ENCODE measurements at regions not wholly inside any gene's neighbourhood (a gene's known extent, or its start where the extent isn't known, plus 50 kb on each side); places are given as distances from the start of the nearest gene placed in this dataset.

DNA sequence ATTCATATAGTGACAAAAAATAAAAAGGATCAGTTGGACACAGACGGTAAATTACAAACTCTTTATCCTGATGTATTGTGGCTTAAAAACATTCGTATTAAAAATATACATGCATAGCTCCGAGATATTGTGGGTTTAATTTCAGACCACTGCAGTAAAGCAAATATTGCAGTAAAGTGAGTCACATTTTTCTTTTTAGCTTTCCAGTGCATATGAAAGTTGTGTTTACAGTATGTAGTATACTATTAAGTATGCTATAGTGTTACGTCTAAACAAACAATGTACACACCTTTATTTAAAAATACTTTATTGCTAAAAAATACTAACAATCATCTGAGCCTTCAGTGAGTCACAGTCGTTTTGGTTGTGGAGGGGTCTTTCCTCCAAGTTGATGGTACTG is 551.8 kb downstream of the CETN3 start:
- Histone ChIP-seq H3K4me3 (ENCODE audit: low read depth in 1 of 2, low read length in 2 of 2) (no peak overlapping the region), H3K27ac (ENCODE audit: low read depth, low read length) (no peak overlapping the region), H3K4me1 (ENCODE audit: insufficient read depth, low read length) (no peaks in the 10 kb centered on the region), H3K9ac (ENCODE audit: low read length) (no peak overlapping the region), H3K27me3 (ENCODE audit: control insufficient read depth in 1 of 2, insufficient read depth in 2 of 2, low read length in 2 of 2) (no peaks in the 10 kb centered on the region), H3K9me3 (ENCODE audit: low read length) (no peaks in the 10 kb centered on the region), H3K36me3 (ENCODE audit: insufficient read depth, low read length) (no peaks in the 10 kb centered on the region)

DNA sequence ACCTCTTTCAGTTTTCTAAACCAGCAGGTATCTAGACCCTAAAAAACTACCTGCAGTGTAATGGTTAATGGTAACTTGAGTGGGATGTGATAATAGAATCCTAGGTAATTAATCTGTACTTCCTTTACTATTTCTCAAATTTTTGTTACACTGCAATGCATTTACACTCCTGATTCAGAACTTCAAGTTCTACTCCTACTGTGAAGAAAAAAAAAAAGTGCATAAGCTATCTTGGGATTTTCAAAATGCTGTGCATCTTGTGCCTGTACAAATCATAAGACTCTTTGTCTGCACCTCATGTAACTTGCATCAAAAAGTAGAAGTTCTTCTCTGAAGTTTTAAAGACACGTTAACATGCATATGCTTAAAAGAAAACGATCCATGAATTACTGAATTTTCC is 554.1 kb downstream of the CETN3 start:
- Histone ChIP-seq H3K27ac (ENCODE audit: low read depth, low read length) (no peak overlapping the region), H3K36me3 (ENCODE audit: insufficient read depth, low read length) (no peaks in the 10 kb centered on the region), H3K4me3 (ENCODE audit: low read depth in 1 of 2, low read length in 2 of 2) (no peak overlapping the region), H3K9ac (ENCODE audit: low read length) (no peak overlapping the region), H3K4me1 (ENCODE audit: insufficient read depth, low read length) (peaks cover 1% of the 10 kb centered on the region), H3K9me3 (ENCODE audit: low read length) (no peaks in the 10 kb centered on the region), H3K27me3 (ENCODE audit: control insufficient read depth in 1 of 2, insufficient read depth in 2 of 2, low read length in 2 of 2) (no peaks in the 10 kb centered on the region)

DNA sequence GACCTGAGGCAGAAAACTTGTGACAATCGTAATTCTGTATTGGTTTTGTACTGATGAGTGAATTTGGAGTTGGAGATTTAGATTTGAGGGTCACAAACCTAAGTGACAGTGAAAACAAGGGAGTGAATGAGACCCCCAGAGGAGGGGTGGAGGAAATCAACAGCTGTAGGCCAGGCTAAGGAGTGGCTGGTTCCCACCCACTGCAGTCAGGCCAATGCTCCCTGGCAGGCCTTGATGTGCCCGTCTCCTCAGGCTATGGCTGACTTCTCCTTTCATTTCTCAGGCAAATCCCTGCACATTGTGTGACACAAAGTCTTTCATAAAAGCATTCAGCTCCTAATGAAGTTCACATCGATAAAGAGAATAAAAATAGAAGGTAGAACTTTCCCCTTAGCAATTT is 557.6 kb downstream of the CETN3 start:
- H3K9ac ChIP-seq (ENCODE audit: low read length) = no peak overlapping the region
- no peaks in the 10 kb centered on the region for H3K27me3 ChIP-seq (ENCODE audit: control insufficient read depth in 1 of 2, insufficient read depth in 2 of 2, low read length in 2 of 2)
- no peaks in the 10 kb centered on the region for H3K9me3 ChIP-seq (ENCODE audit: low read length)
- no peaks in the 10 kb centered on the region for H3K36me3 ChIP-seq (ENCODE audit: insufficient read depth, low read length)
- no peak overlapping the region for H3K4me3 ChIP-seq (ENCODE audit: low read depth in 1 of 2, low read length in 2 of 2)
- no peak overlapping the region for H3K27ac ChIP-seq (ENCODE audit: low read depth, low read length)
- peaks cover 13% of the 10 kb centered on the region for H3K4me1 ChIP-seq (ENCODE audit: insufficient read depth, low read length)

DNA sequence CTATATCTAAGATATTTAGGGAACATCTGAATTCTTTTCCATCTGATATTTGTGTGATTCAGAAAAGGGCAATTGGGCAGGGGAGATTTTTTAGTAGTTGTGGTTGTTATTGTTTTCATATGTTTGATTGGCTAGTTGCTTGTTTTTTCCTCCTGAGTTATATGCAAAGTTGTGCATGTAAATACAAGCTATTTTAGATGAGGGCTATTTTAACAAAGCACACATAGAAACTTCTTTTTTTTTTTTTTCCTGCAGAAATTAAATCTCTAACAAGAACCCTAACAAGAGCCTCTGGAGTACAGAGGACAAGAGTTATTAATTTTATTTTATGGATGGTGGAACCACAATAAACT is 559.1 kb downstream of the CETN3 start:
- H3K9me3 ChIP-seq (ENCODE audit: low read length) = no peaks in the 10 kb centered on the region
- H3K4me1 ChIP-seq (ENCODE audit: insufficient read depth, low read length) = peaks cover 13% of the 10 kb centered on the region
- H3K27me3 ChIP-seq (ENCODE audit: control insufficient read depth in 1 of 2, insufficient read depth in 2 of 2, low read length in 2 of 2) = no peaks in the 10 kb centered on the region
- no peak overlapping the region for H3K4me3 ChIP-seq (ENCODE audit: low read depth in 1 of 2, low read length in 2 of 2)
- no peak overlapping the region for H3K27ac ChIP-seq (ENCODE audit: low read depth, low read length)
- no peak overlapping the region for H3K9ac ChIP-seq (ENCODE audit: low read length)
- no peaks in the 10 kb centered on the region for H3K36me3 ChIP-seq (ENCODE audit: insufficient read depth, low read length)

DNA sequence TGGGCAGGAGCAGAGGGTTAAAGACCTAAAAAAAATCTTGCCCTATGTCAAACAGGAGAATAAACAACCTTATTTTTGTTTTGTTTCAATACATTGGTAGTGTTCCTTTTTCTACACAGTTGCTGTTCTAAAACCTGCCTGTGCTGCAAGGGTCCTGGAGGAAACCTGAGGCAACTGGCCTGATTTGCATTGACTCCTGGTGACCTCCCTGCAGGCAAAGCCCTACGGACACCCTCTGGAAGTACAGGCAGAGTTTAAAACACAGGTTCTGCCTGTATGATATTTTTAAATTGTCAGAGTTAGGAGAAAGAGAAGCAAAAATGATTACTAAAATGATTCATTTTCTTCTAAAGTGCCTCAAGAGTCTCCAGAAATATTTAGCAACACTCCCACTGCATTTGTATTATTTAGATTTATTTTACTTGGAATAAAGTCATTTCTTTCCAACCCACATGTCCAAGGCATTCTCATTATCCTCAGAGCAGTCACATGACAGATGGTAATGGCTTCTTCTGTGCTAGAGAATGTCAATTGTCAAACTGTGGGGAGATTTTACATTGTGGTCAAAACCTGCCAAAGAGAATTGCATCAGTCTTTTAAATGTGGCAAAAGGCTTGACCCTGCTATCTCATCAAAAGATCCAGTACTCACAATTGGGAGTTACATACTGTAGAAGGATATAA is 559.6 kb downstream of the CETN3 start:
- no peaks in the 10 kb centered on the region for H3K9me3 ChIP-seq (ENCODE audit: low read length)
- H3K4me3 ChIP-seq (ENCODE audit: low read depth in 1 of 2, low read length in 2 of 2) = no peak overlapping the region
- no peaks in the 10 kb centered on the region for H3K27me3 ChIP-seq (ENCODE audit: control insufficient read depth in 1 of 2, insufficient read depth in 2 of 2, low read length in 2 of 2)
- H3K36me3 ChIP-seq (ENCODE audit: insufficient read depth, low read length) = no peaks in the 10 kb centered on the region
- no peak overlapping the region for H3K9ac ChIP-seq (ENCODE audit: low read length)
- peaks cover 13% of the 10 kb centered on the region for H3K4me1 ChIP-seq (ENCODE audit: insufficient read depth, low read length)
- H3K27ac ChIP-seq (ENCODE audit: low read depth, low read length) = no peak overlapping the region

DNA sequence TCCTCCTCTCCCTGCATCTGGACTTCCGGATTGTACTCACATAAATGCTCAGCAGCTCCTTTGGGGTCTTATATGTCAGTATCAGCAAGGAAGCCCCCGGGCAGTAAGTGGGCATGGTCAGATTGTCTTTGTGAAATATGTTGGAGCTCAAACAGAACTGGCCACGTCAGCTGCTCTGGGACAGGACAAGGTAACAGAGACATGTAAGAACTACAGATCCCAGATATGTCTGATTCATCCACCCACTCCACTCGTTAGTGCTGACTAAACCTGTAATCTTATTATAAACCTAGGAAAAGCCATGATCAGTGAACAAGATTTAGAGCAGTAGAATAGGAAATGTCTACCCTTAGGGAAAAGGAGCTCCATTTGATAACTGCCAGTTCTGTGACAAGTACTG is 561.8 kb downstream of the CETN3 start:
- Histone ChIP-seq H3K9ac (ENCODE audit: low read length) (no peak overlapping the region), H3K27me3 (ENCODE audit: control insufficient read depth in 1 of 2, insufficient read depth in 2 of 2, low read length in 2 of 2) (no peaks in the 10 kb centered on the region), H3K4me3 (ENCODE audit: low read depth in 1 of 2, low read length in 2 of 2) (no peak overlapping the region), H3K27ac (ENCODE audit: low read depth, low read length) (no peak overlapping the region), H3K9me3 (ENCODE audit: low read length) (no peaks in the 10 kb centered on the region), H3K36me3 (ENCODE audit: insufficient read depth, low read length) (no peaks in the 10 kb centered on the region), H3K4me1 (ENCODE audit: insufficient read depth, low read length) (peaks cover 13% of the 10 kb centered on the region)

DNA sequence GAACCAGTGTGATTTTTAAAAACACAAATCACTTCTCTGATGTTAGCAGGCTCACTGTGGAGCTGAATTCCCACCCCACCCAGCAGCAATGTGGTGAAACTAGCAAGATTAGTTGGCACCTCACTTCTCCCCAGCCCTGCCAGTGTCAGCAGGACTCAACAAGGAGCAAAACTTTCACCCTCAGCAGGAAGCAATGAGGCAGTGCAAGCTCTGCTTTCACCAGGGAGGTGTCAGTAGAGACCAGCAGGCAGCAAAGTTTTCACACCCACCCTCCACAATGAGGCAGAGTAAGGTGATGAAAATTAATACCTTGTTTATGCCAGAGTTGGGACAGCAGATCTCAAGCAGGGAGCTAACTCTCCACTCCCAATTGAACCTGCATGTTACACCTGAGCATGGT is 565.0 kb downstream of the CETN3 start:
- H3K9me3 ChIP-seq (ENCODE audit: low read length) = no peaks in the 10 kb centered on the region
- H3K27me3 ChIP-seq (ENCODE audit: control insufficient read depth in 1 of 2, insufficient read depth in 2 of 2, low read length in 2 of 2) = no peaks in the 10 kb centered on the region
- peaks cover 3% of the 10 kb centered on the region for H3K4me1 ChIP-seq (ENCODE audit: insufficient read depth, low read length)
- no peak overlapping the region for H3K9ac ChIP-seq (ENCODE audit: low read length)
- no peak overlapping the region for H3K4me3 ChIP-seq (ENCODE audit: low read depth in 1 of 2, low read length in 2 of 2)
- no peaks in the 10 kb centered on the region for H3K36me3 ChIP-seq (ENCODE audit: insufficient read depth, low read length)
- no peak overlapping the region for H3K27ac ChIP-seq (ENCODE audit: low read depth, low read length)

DNA sequence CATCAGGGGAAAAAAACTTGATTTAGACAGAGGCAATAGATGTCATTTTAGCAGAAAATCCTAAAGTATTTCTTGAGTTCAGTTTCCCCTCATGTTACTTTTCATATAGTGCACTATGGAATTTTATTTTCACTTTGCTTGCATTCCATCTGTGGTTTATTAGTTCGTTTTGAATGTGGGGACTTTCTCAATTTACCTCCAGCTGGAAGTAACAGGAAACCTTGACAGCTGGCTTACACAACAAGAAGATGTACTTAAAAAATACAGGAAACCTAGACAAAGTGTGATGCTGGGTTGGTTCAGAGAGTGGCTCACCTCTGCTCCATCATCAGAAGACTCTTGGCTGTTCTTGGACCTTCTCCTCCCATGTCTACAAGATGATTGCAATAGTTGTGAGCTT is 567.0 kb downstream of the CETN3 start:
- Histone ChIP-seq H3K4me3 (ENCODE audit: low read depth in 1 of 2, low read length in 2 of 2) (no peak overlapping the region), H3K4me1 (ENCODE audit: insufficient read depth, low read length) (no peaks in the 10 kb centered on the region), H3K27ac (ENCODE audit: low read depth, low read length) (no peak overlapping the region), H3K36me3 (ENCODE audit: insufficient read depth, low read length) (no peaks in the 10 kb centered on the region), H3K9ac (ENCODE audit: low read length) (no peak overlapping the region), H3K27me3 (ENCODE audit: control insufficient read depth in 1 of 2, insufficient read depth in 2 of 2, low read length in 2 of 2) (no peaks in the 10 kb centered on the region), H3K9me3 (ENCODE audit: low read length) (no peaks in the 10 kb centered on the region)

DNA sequence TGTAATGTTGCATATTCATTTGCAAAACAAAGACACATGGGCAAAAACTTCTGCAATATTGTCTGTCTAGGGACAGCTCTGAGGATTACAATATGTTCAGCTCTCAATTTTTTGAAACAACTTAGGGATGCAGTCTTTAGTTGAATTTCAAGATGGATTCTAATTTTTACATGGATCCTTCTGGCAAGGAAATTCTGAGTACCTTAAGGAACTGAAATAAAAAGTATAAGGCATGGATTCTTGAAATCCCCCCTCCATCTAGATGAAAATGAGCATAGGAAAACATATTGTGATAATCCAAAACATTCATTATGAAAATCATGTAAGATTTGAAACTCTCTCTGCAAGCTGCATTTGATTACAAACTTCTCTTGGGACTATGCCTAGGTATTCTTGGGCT is 568.6 kb downstream of the CETN3 start:
- H3K36me3 ChIP-seq (ENCODE audit: insufficient read depth, low read length) = no peaks in the 10 kb centered on the region

DNA sequence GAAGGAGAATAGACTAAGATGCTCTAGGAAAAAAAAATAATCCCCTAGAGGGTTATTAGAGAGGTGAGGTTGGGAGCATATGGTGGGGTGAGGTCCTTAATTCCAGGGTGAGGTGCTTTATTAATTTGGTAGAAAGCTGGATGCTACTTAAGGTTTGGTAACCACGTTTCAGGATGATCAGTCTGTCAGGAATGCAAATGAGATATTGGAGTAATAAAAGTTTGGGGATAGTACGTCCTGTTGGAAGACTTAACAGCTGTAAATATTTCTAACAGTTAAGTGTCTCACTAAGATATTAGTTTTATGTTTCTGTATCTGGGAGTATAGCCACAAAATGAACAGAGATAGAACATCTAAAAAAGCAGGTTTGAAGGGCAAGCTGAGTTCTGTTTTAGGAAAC is 578.9 kb downstream of the CETN3 start:
- Histone ChIP-seq H3K36me3 (ENCODE audit: insufficient read depth, low read length) (no peaks in the 10 kb centered on the region), H3K9ac (ENCODE audit: low read length) (no peak overlapping the region), H3K27ac (ENCODE audit: low read depth, low read length) (no peak overlapping the region), H3K4me3 (ENCODE audit: low read depth in 1 of 2, low read length in 2 of 2) (no peak overlapping the region), H3K4me1 (ENCODE audit: insufficient read depth, low read length) (peaks cover 16% of the 10 kb centered on the region), H3K9me3 (ENCODE audit: low read length) (no peaks in the 10 kb centered on the region), H3K27me3 (ENCODE audit: control insufficient read depth in 1 of 2, insufficient read depth in 2 of 2, low read length in 2 of 2) (no peaks in the 10 kb centered on the region)

More for the DNA sequence above, 568.6 kb downstream of the CETN3 start:
- Histone ChIP-seq H3K27ac (ENCODE audit: low read depth, low read length) (no peak overlapping the region), H3K9ac (ENCODE audit: low read length) (no peak overlapping the region), H3K9me3 (ENCODE audit: low read length) (no peaks in the 10 kb centered on the region), H3K4me1 (ENCODE audit: insufficient read depth, low read length) (no peaks in the 10 kb centered on the region), H3K4me3 (ENCODE audit: low read depth in 1 of 2, low read length in 2 of 2) (no peak overlapping the region), H3K27me3 (ENCODE audit: control insufficient read depth in 1 of 2, insufficient read depth in 2 of 2, low read length in 2 of 2) (no peaks in the 10 kb centered on the region)

DNA sequence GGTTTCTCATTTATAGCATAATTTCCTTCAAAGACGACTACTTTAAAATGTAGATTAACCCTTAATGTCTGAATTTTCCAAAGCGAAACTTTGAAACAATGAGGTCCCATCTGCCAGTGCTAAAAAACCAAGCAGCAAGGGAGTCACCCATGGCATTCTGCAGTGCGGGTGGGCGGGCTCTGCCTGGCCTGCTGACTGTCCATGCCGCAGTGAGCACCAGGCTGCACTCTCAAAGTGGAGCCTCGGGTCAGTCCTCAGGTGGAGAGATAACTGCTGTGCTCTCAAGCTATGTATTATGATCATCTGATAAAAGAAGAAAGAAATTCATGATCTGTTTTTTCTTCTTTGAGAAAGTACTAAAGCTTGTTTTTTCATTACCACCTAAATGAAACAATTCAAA is 581.6 kb downstream of the CETN3 start:
- no peaks in the 10 kb centered on the region for H3K27me3 ChIP-seq (ENCODE audit: control insufficient read depth in 1 of 2, insufficient read depth in 2 of 2, low read length in 2 of 2)
- H3K4me1 ChIP-seq (ENCODE audit: insufficient read depth, low read length) = peaks cover 16% of the 10 kb centered on the region
- H3K36me3 ChIP-seq (ENCODE audit: insufficient read depth, low read length) = no peaks in the 10 kb centered on the region
- no peak overlapping the region for H3K4me3 ChIP-seq (ENCODE audit: low read depth in 1 of 2, low read length in 2 of 2)
- no peaks in the 10 kb centered on the region for H3K9me3 ChIP-seq (ENCODE audit: low read length)
- H3K9ac ChIP-seq (ENCODE audit: low read length) = no peak overlapping the region
- no peak overlapping the region for H3K27ac ChIP-seq (ENCODE audit: low read depth, low read length)

DNA sequence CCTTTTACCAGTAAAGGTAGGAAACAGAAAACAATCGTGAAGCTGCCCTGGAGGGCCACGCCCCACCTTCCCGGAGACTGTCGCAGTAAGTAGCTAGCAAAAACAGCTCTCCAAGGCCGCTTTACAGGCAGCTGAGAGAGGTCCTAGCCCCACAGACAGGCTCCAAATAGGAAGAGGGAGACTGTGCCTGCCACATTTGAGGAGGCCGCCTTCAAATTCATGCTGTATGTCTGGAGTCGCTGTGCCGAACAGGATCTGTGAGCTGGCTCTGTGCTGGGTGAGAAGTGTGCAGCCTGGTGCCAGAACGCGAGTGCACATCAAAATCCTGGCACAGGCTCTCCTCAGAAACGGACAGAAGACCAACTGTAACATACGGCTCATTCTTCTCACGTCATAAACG is 582.2 kb downstream of the CETN3 start:
- no peak overlapping the region for H3K9ac ChIP-seq (ENCODE audit: low read length)
- H3K36me3 ChIP-seq (ENCODE audit: insufficient read depth, low read length) = no peaks in the 10 kb centered on the region
- peaks cover 16% of the 10 kb centered on the region for H3K4me1 ChIP-seq (ENCODE audit: insufficient read depth, low read length)
- no peaks in the 10 kb centered on the region for H3K27me3 ChIP-seq (ENCODE audit: control insufficient read depth in 1 of 2, insufficient read depth in 2 of 2, low read length in 2 of 2)
- H3K4me3 ChIP-seq (ENCODE audit: low read depth in 1 of 2, low read length in 2 of 2) = peak overlapping the region in 1 of 2 donors; percentile 12
- no peak overlapping the region for H3K27ac ChIP-seq (ENCODE audit: low read depth, low read length)
- H3K9me3 ChIP-seq (ENCODE audit: low read length) = no peaks in the 10 kb centered on the region

All from muscle layer of colon (tissue), 2 donors.